ENCODE measurements at regions not wholly inside any gene's neighbourhood (a gene's known extent, or its start where the extent isn't known, plus 50 kb on each side); places are given as distances from the start of the nearest gene placed in this dataset.

DNA sequence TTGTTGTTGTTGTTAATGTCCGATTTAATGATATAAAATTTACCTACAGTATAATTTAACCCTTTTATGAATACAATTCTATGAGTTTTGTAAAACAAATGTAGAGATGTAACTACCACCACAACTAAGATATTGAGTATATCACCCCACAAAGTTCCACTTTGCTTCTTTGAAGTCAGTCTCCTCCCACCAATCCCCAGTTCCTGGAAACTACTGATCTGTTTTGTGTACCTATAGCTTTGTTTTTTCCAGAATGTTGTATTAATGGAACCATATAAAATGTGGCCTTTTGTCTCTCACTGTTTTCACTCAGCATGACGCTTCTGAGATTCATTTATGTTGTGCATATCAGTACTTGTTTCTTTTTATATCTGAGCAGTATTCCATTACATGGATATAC, 52.3 kb upstream of the FAM9C start:
- no peaks in the 10 kb centered on the region for H3F3A ChIP-seq (ENCODE audit: insufficient read depth, low read length)
- H3K9ac ChIP-seq (ENCODE audit: low read length): no peak overlapping the region
- H3K36me3 ChIP-seq (ENCODE audit: insufficient read depth, low read length): no peaks in the 10 kb centered on the region
- H2AFZ ChIP-seq (ENCODE audit: low read length): no peak overlapping the region
- H4K20me1 ChIP-seq (ENCODE audit: insufficient read depth, low read length): no peaks in the 10 kb centered on the region
- H3K4me3 ChIP-seq (ENCODE audit: low read depth, low read length, poor library complexity, severe bottlenecking): no peak overlapping the region
- H3K4me2 ChIP-seq (ENCODE audit: low read length): no peak overlapping the region
- no peak overlapping the region for H3K27ac ChIP-seq (ENCODE audit: low read depth, low read length, poor library complexity, severe bottlenecking)
- TF ChIP-seq CTCF (IDR thresholded peaks at IDR 0.05; ENCODE audit: low read length) (no peak), EZH2 (IDR thresholded peaks at IDR 0.05; ENCODE audit: borderline replicate concordance, low read length) (no peak)
- H3K27me3 ChIP-seq (ENCODE audit: insufficient read depth, low read length): no peaks in the 10 kb centered on the region
- no peaks in the 10 kb centered on the region for H3K79me2 ChIP-seq (ENCODE audit: insufficient read depth, low read length)
- H3K9me2 ChIP-seq (ENCODE audit: low read depth, low read length): no peaks in the 10 kb centered on the region
- H3K9me3 ChIP-seq (ENCODE audit: low read length): no peaks in the 10 kb centered on the region
- peaks cover 38% of the 10 kb centered on the region for H3K4me1 ChIP-seq (ENCODE audit: insufficient read depth, low read length, severe bottlenecking)

- Histone ChIP-seq H3K9ac (ENCODE audit: low read length) (no peak overlapping the region), H3K9me2 (ENCODE audit: low read depth, low read length) (no peaks in the 10 kb centered on the region), H3K9me3 (ENCODE audit: low read length) (no peaks in the 10 kb centered on the region), H3K27me3 (ENCODE audit: insufficient read depth, low read length) (no peaks in the 10 kb centered on the region), H3K36me3 (ENCODE audit: insufficient read depth, low read length) (no peaks in the 10 kb centered on the region), H3K79me2 (ENCODE audit: insufficient read depth, low read length) (no peaks in the 10 kb centered on the region), H4K20me1 (ENCODE audit: insufficient read depth, low read length) (no peaks in the 10 kb centered on the region), H3K27ac (ENCODE audit: low read depth, low read length, poor library complexity, severe bottlenecking) (peak overlapping the region; percentile 65), H3K4me3 (ENCODE audit: low read depth, low read length, poor library complexity, severe bottlenecking) (no peak overlapping the region), H3K4me1 (ENCODE audit: insufficient read depth, low read length, severe bottlenecking) (peaks cover 57% of the 10 kb centered on the region), H3K4me2 (ENCODE audit: low read length) (no peak overlapping the region), H3F3A (ENCODE audit: insufficient read depth, low read length) (no peaks in the 10 kb centered on the region), H2AFZ (ENCODE audit: low read length) (no peak overlapping the region)
- no peak for TF ChIP-seq CTCF (IDR thresholded peaks at IDR 0.05; ENCODE audit: low read length)
Observed at GRCh38 chrX:13094828-13095341, 50.5 kb upstream of the FAM9C start.

DNA sequence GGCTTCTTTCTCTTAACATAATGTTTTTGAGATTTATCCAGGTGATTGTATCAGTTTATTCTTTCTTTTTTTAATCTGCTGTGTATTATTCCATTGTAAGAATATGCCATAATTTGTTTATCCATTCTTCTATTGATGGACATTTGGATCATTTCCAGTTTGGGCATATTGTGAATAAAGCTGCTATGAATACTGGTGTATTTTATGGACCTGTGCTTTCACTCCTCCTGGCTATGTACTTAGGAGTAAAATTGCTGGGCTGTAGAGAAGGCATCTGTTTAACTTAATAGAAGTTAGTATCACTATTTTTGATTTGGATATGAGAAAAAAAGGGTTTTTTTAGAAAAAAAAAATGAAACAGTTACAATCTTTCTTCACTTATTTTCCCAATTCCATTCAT, 50.0 kb upstream of the FAM9C start:
- H3K9me2 ChIP-seq (ENCODE audit: low read depth, low read length): no peaks in the 10 kb centered on the region
- no peak overlapping the region for H3K4me3 ChIP-seq (ENCODE audit: low read depth, low read length, poor library complexity, severe bottlenecking)
- H3K27ac ChIP-seq (ENCODE audit: low read depth, low read length, poor library complexity, severe bottlenecking): peak overlapping the region; percentile 65
- no peaks in the 10 kb centered on the region for H3K79me2 ChIP-seq (ENCODE audit: insufficient read depth, low read length)
- no peak overlapping the region for H3K4me2 ChIP-seq (ENCODE audit: low read length)
- no peaks in the 10 kb centered on the region for H3K27me3 ChIP-seq (ENCODE audit: insufficient read depth, low read length)
- H3F3A ChIP-seq (ENCODE audit: insufficient read depth, low read length): no peaks in the 10 kb centered on the region
- no peak for TF ChIP-seq CTCF (IDR thresholded peaks at IDR 0.05; ENCODE audit: low read length)
- no peak for TF ChIP-seq EZH2 (IDR thresholded peaks at IDR 0.05; ENCODE audit: borderline replicate concordance, low read length)
- no peaks in the 10 kb centered on the region for H4K20me1 ChIP-seq (ENCODE audit: insufficient read depth, low read length)
- no peak overlapping the region for H3K9ac ChIP-seq (ENCODE audit: low read length)
- peaks cover 62% of the 10 kb centered on the region for H3K4me1 ChIP-seq (ENCODE audit: insufficient read depth, low read length, severe bottlenecking)
- no peak overlapping the region for H2AFZ ChIP-seq (ENCODE audit: low read length)
- no peaks in the 10 kb centered on the region for H3K36me3 ChIP-seq (ENCODE audit: insufficient read depth, low read length)
- H3K9me3 ChIP-seq (ENCODE audit: low read length): no peaks in the 10 kb centered on the region

Data from OCI-LY1 (cell line).